ENCODE measurements at regions not wholly inside any gene's neighbourhood (a gene's known extent, or its start where the extent isn't known, plus 50 kb on each side); places are given as distances from the start of the nearest gene placed in this dataset.

DNA sequence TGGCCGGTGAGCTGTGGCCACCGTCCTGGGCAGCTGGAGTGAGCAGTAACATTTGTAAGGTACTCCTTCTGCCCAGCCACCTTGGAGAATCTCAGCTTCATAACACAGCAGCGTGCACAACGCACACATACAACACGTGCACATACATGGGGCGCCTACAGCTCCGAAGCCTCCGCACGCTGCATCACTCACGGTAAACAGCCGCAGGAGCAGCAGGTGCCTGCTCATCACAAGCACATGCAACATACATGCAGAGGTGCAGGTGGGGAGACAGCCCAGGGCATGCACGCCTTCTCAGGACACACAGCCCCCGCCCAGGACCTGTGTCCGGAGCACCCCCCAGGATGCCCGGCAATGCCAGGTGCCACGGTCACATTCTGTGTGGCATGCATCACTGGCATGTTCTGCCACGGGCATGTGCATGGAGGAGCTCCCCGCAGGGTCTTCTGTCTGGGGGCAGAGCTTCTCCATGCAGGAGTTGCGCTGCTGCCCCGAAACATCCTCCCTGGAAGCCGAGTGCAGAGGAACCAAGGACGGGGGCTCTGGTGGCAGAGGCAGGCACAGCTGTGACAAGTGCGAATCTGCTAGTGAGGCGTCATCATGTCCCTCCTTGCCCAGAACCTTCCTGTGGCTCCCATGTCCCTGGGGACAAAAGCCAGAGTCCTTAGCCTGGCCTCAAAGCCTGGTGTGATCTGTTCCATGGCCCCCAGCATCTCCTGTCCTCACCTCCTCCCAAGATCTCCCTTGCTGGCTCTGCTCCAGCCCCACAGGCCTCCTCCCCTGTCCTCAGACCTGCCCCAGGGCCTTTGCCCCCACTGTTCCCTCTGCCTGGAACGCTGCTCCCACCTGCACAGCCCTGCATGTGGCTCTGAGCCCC lies 184.0 kb upstream of the GSE1 start:
- H3K79me2 ChIP-seq (ENCODE audit: insufficient read depth, low read length): no peaks in the 10 kb centered on the region
- H3K4me3 ChIP-seq (ENCODE audit: insufficient read depth, low read depth, low read length): no peak overlapping the region
- peaks cover 51% of the 10 kb centered on the region for H3K27me3 Mint-ChIP-seq (ENCODE audit: low read depth, unreplicated experiment)
- H4K20me1 ChIP-seq (ENCODE audit: insufficient read depth, low read length): peaks cover 56% of the 10 kb centered on the region
- no peaks in the 10 kb centered on the region for H3K4me1 ChIP-seq (ENCODE audit: insufficient read depth, low read length)
- no peaks in the 10 kb centered on the region for H3K4me1 Mint-ChIP-seq (ENCODE audit: low read depth, unreplicated experiment)
- H3K27me3 ChIP-seq (ENCODE audit: insufficient read depth, low read length): peaks cover 3% of the 10 kb centered on the region
- H3K9ac ChIP-seq (ENCODE audit: low read length): no peak overlapping the region
- no peaks in the 10 kb centered on the region for H3K36me3 ChIP-seq (ENCODE audit: insufficient read depth, low read length)
- no peaks in the 10 kb centered on the region for H3K36me3 Mint-ChIP-seq (ENCODE audit: low read depth, unreplicated experiment)
- no peaks in the 10 kb centered on the region for H3K9me3 ChIP-seq (ENCODE audit: insufficient read depth, low read depth, low read length)
- H3K27ac ChIP-seq (ENCODE audit: low read depth, low read length): no peak overlapping the region
- H3K4me3 Mint-ChIP-seq (ENCODE audit: unreplicated experiment): no peak overlapping the region
- no peak overlapping the region for H3K4me2 ChIP-seq (ENCODE audit: low read length)
- H3K9me3 Mint-ChIP-seq (ENCODE audit: unreplicated experiment): peaks cover 2% of the 10 kb centered on the region
- TF ChIP-seq EZH2 (IDR thresholded peaks at IDR 0.05; ENCODE audit: insufficient read depth, low read length): no peak
- TF ChIP-seq, protein P1, sequence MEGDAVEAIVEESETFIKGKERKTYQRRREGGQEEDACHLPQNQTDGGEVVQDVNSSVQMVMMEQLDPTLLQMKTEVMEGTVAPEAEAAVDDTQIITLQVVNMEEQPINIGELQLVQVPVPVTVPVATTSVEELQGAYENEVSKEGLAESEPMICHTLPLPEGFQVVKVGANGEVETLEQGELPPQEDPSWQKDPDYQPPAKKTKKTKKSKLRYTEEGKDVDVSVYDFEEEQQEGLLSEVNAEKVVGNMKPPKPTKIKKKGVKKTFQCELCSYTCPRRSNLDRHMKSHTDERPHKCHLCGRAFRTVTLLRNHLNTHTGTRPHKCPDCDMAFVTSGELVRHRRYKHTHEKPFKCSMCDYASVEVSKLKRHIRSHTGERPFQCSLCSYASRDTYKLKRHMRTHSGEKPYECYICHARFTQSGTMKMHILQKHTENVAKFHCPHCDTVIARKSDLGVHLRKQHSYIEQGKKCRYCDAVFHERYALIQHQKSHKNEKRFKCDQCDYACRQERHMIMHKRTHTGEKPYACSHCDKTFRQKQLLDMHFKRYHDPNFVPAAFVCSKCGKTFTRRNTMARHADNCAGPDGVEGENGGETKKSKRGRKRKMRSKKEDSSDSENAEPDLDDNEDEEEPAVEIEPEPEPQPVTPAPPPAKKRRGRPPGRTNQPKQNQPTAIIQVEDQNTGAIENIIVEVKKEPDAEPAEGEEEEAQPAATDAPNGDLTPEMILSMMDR (IDR thresholded peaks at IDR 0.05; ENCODE audit: insufficient read depth, low read depth, low read length): no peak
- no peak overlapping the region for H2AFZ ChIP-seq (ENCODE audit: low read depth, low read length)
- no peak for DNase-seq (ENCODE audit: low read depth)
- H3K27ac Mint-ChIP-seq (ENCODE audit: unreplicated experiment): no peak overlapping the region
- no peak for FAIRE-seq

DNA sequence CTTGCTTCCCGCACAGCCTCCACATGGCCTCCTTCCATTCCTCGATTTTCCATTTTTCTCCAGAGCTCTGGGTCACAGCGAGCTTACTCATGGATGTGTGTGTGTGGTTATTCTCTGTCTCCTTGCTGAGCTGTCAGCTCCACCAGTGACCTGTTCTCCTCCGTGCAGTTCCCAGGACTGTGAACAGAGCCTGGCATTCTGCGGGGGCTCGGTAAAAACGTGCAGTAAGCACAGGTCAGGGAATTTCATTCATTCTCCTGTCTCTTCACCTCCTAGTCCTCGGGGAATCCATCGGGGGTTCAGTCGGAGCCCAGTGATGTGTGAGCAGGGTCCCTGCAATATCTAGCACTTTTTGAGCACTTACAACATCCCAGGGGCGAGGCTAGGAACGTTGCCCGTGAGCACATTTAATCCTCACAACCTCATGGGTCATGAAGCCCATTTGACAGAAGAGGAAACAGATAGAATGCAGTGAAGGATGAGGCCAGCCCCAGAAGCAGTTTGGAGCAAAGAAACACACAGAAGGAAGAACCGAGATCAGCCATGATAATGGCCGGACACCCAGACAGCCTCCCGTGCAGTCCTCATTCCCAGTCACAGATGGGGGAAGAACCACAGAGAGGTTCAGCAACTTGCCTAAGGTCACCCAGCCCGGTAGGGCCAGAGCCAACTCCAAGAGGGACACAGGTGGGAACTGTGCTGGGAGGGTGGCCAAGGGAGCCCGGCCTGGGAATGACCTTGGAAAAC lies 183.2 kb upstream of the GSE1 start:
- Histone ChIP-seq H3K4me3 (ENCODE audit: insufficient read depth, low read depth, low read length) (no peak overlapping the region), H3K4me1 (ENCODE audit: insufficient read depth, low read length) (no peaks in the 10 kb centered on the region), H3K27ac (ENCODE audit: low read depth, low read length) (no peak overlapping the region), H2AFZ (ENCODE audit: low read depth, low read length) (no peak overlapping the region), H3K9me3 (ENCODE audit: insufficient read depth, low read depth, low read length) (no peaks in the 10 kb centered on the region), H3K36me3 (ENCODE audit: insufficient read depth, low read length) (no peaks in the 10 kb centered on the region), H4K20me1 (ENCODE audit: insufficient read depth, low read length) (peaks cover 56% of the 10 kb centered on the region), H3K27me3 (ENCODE audit: insufficient read depth, low read length) (peaks cover 3% of the 10 kb centered on the region), H3K79me2 (ENCODE audit: insufficient read depth, low read length) (no peaks in the 10 kb centered on the region), H3K4me2 (ENCODE audit: low read length) (no peak overlapping the region), H3K9ac (ENCODE audit: low read length) (no peak overlapping the region)
- no peak for FAIRE-seq
- H3K27ac Mint-ChIP-seq (ENCODE audit: unreplicated experiment): peak overlapping the region; percentile 53
- peaks cover 50% of the 10 kb centered on the region for H3K27me3 Mint-ChIP-seq (ENCODE audit: low read depth, unreplicated experiment)
- DNase-seq (ENCODE audit: low read depth): no peak
- TF ChIP-seq, protein P1 (IDR thresholded peaks at IDR 0.05; ENCODE audit: insufficient read depth, low read depth, low read length): no peak
- peaks cover 2% of the 10 kb centered on the region for H3K9me3 Mint-ChIP-seq (ENCODE audit: unreplicated experiment)
- H3K36me3 Mint-ChIP-seq (ENCODE audit: low read depth, unreplicated experiment): no peaks in the 10 kb centered on the region
- H3K4me1 Mint-ChIP-seq (ENCODE audit: low read depth, unreplicated experiment): no peaks in the 10 kb centered on the region
- H3K4me3 Mint-ChIP-seq (ENCODE audit: unreplicated experiment): no peak overlapping the region
